HG03469 (cell line): ENCODE measurements at regions not wholly inside any gene's neighbourhood (a gene's known extent, or its start where the extent isn't known, plus 50 kb on each side); places are given as distances from the start of the nearest gene placed in this dataset.
A peak's percentile ranks its signal among the peaks of the same experiment; 100 is the strongest.

Source experiments
- ATAC-seq: cut with Tn5 transposase; IDR thresholded peaks from one replicate; pipeline ENCODE4 v1.9.1; 2021; ENCODE audit warnings: mild to moderate bottlenecking, moderate library complexity, moderate number of reproducible peaks; ENCODE audit not compliant: unreplicated experiment

DNA sequence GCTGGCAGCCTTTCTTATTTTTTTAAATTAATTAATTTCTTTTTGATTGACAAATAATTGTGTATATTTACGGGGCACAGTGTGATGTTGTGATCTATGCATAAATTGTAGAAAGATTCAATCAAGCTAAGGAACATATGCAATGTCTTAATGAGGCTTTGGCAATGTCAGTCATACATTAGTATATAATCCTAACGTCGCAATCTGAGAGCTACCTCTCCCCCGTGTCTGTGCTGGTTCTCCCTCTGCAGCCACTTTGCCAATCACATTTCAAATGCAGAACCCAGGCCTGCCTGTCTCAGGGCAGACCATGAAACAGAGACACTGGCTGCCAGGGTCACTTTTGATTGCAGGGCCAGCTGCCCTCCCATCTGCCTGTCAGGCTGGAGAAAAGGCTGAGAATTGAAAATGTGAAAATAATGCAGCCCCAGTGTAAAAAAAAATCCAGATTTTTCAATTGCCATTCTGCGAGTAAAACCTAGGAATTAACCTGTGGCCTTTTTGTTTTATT, 56.3 kb downstream of the SLC24A2 start:
- ATAC-seq, result no peak

DNA sequence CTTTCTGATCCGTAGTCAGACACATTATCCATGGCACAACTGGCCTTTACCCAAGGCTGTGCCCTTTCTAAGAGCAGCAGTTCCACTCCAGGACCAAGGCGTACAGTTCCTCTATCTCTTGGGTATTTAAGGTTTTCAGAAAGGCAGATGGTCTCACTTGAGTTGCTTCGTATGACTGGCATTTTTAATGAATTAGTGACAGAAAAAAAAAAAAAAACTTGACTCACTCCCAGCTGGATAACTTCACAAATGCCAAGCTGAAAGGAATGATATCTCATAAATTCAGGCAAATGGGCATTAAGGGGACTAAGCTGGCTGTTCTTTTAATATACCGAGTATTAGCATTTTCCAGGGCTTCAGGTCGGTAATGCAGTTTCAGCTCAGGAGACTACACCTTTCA, 60.7 kb downstream of the SLC24A2 start:
- ATAC-seq, result no peak

DNA sequence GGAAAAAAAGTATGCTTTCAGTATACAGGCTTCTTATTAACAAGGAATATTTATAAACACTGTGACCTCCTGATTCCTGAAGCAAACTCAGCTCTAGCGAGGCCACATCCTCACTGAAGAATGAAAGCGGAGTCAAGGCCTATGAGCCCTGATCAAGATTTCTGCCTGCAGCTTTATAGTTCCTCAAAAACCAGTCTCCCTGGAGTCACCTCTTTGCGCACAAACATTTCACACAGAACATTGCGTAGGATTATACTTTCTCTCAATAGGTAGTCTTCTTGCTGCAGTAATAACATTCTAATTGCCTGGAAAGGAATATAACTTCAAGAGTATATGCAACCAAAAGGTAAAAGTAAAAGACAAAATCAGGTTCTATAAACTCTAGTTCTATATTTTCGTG, 62.9 kb downstream of the SLC24A2 start:
- no peak for ATAC-seq

DNA sequence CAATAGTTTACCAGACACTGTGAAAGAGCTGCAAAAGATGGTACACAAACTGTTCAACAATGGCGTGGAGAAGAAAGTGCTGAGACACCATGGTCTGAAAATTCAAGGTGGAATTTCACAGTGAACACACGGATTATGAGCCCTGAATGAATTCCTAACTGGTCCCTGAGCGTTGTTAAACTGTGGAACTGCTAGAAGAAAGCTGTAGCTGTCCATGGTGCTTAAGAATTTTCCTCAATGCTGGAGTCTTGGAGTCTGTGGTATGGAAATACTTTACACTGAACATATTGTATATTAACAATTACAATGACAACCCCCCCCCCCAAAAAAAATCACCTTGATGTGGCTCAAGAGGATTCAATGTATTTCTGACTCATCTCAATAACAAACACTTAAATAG, 68.5 kb downstream of the SLC24A2 start:
- ATAC-seq, result no peak

DNA sequence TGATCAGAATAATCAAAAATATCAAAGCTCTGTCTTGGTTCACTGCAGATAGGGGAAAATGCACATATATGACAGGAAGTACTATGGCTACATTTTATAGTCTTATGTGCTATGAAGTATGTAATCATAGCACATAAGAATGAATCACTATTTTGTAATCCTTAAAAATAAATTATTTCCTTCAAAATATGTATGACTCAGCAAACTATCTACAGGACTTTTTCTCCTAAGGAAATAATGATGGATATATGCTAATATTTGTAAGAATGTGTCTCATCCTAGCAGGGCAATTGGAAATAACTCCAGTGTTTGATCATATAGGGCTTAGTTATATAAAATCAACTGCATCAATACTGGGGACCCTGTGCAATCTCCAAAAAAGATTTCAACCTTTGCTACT, 85.1 kb downstream of the SLC24A2 start:
- ATAC-seq, result no peak

DNA sequence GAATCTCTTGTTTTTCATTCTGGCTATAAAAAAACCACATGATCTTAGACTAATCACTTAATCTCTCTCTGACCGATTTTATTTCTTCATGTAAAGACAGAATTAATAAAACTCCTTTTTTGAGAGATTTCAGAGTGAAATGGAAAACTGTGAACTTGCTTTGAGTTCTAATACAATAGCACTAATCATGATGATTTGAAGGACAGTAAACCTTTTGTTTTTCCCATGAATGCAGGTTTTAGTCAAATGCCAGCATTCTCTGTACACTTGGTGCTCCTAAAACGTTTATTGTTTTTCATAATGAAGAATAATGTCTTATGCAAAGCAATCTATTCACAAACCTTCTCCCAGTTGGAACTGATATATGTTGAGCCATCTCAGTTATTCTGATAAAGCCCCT, 86.8 kb downstream of the SLC24A2 start:
- no peak for ATAC-seq

DNA sequence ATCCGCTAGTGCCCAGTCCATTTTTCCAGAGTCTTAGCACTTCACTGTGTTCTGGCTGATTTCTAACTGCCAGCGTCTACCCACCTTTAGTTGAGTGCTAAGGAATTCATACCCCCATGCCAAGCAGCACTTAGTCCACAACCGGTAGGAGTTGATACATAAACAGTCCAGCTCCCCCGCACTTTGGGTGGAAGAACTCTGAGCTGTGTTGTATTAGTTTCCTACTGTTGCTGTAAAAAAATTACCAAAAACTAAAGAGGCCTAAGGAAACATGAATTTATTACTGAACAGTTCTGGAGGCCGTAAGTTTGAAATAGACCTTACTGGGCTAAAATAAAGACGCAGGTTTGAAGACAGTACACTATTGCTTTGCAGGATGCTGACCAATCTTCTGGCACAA, 87.6 kb downstream of the SLC24A2 start:
- no peak for ATAC-seq

DNA sequence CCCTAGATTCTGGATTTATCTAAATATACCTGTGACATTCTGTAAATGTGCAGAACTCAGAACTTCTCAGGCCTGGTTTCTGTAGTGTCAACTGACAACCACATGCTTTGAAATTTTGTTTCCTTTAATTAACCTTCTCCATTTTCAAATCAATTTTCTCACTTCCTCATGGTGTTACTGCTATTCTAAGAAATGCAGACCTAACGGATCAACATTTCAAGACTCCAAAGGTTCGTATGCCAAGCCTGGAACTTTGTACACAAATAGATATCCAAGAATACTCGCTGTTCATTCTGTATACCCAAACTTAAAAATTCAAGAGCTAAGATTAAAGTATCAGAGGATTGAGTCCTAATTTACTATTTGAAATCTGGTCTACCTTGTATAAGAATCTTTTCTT, 88.1 kb downstream of the SLC24A2 start:
- ATAC-seq, result no peak

DNA sequence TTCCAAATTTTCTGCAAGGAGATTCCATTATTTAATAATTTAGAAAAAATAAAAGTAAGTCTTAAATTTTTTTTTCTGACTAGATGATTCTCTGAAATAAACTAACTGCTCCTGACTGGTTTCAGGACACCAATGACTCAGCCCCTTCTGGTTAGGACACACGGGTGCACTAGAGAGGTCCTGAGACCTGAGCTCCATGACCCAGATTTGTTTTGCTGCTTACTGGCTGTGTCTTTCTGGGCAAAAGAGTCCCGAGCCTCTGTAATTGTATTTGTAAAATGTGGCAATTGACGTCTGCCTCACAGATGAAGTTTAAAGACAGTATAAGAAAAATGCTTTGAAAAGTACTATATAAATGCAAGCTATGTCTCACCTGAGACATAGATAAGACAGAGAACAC, 89.1 kb downstream of the SLC24A2 start:
- ATAC-seq, result no peak

DNA sequence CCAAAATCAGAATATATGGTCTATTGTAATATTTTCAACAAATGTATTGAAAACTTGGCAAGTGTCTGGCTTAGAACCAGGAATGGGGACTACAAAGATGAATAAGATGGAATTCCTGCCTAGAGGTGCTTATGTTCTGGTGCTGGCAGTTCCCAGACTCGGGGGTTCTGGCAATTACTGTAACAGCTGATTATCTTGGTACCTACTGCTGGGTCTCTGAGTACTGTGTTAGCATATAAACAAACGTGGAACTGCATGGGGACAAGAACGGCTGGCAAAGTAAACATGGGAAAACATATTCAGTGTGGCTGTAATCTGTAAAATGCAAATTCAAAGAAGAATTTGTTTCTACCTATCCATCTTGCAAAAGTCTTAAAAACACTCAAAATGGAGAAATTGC, 89.9 kb downstream of the SLC24A2 start:
- ATAC-seq, result no peak

DNA sequence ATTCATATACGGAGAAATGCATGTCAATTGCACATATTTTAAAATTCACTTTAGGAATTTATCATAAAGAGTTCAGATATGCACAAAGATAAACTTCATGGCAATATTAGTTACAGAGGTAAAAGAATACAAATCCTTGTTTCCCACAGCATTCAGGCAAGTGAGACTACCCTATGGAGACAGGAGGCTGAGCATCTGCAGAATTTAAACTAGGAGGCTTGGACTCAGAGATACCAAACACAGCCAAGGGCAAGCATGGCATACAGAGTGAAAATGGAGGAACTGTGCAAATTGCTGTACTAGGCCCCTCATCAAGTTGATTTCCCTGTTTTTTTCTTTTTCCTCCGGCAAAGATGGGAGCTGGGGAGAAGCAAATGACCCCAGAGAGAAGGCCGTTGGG, 94.2 kb downstream of the SLC24A2 start:
- ATAC-seq, result no peak

DNA sequence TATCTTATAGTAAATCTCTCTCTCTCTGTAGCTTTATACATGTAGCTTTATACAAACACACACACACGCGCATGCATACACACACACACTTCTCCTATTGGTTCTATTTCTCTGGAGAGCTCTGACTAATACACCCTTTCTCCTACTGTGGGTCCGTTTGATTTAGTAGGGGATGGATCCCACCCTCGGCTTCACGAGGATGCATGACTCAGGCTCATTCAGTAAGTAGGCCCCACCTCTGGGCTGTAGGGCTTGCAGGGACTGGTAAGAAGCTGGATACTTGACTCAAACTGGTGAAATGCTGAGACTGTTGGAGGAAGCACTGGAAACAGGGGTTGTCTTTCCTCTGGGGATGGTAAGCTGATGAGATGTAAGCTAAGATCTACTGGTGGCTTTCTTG, 98.7 kb downstream of the SLC24A2 start:
- ATAC-seq, result no peak

DNA sequence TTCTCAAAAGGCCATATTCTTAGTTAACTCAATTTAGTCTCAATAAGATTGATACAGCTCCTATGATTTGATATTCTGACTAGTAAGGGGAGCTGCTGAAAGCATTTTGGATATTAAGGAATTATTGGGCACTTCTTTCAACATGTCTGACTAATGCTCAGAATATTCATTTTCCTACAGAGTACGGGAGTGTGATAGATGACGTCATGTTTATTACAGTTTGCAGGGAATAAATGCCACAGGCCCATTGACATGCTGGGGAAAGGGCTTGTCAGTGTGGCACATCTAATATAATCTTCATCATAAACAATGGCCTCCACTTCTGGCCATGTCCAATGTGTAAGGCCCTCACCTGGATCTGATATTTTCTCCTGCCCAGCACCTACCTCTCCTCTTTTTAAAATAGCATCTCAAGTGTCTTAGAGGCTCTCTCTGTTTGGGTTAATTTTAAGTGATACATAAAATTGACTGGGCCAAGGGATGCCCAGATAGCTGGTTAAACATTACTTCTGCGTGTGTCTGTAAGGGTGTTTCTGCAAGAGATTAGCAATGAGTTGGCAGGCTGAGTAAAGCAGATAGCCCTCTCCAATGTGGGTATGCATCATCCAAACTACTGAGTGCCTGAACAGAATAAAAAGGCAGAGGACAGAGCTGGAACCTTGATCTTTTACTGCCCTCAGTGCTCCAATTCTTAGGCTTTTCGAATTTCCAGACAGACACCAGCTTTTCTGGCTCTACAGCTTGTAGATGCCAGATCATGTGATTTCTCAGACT, 99.3 kb downstream of the SLC24A2 start:
- ATAC-seq, result no peak

DNA sequence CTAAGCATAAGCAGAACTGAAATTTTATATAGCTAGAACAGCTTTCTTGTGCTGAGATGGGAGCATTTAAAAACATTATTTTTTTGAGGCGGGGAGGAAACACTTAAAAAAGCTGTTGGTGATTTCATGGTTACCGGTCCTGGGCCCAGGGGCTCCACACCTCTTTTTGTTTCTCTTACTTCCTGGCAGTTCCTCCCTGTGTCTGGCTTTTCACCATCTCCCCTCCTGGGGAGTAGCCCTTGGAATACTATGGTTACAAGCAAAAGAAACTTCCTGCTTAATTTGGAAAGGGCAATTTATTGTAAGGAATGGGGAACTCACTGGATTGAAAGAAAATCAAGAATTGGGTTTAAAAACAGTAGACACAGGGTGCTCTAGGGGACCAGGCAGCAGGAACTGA, 105.1 kb downstream of the SLC24A2 start:
- no peak for ATAC-seq

DNA sequence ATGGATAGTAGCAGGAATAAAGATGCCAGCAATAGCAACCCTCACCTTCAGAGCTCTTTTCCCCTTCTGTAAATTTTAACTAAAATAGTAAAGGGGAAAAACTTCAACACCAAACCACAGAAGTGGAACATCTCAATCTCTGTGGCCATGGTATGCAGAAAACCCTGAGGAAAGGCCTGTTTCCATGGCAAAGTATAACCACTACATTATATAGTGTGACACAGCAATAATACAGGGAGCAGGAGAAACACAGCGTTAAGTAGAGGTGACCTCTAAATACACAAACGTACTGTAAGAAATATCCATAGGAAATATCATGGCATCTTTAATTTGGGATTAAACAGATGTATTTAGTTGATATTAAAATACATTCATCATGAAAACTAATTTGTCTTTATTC, 106.4 kb downstream of the SLC24A2 start:
- ATAC-seq, result no peak

DNA sequence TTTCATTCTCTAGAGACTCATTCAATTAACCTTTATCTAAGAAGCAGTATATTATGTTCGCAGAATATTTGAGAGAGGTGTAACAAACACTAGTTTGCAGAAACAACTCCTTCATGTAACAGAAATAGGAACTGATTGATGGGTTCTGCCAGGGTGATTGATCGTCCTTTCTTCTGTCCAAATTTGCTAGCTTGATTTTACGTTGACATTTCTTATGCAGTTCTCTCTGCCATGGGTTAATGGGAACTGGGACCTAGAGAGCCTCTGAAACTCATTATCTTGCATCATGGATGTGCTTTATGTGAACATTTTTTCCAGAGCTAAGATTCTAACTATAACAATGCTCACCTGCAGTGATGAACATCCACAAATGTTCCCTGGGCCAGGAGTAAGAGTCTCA, 107.0 kb downstream of the SLC24A2 start:
- ATAC-seq, result no peak

DNA sequence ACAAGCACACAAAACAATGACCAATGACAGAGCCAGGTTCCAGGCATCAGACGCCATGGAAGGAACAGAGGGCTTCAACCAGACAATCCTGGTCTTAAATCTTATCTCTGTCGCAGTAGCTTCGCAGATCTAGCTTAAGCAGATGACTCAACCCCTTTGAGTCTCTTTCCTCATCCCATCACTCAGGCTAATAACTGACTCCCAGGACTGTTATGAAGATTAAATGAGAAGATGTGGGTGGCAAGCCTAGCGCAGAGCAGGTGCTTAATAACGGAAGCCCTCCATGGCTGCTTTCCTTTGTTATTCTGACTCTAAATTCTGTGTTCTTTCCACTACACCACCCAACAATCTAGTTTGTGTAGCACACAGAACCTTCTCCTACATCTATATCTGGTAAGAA, 110.9 kb downstream of the SLC24A2 start:
- ATAC-seq, result no peak

DNA sequence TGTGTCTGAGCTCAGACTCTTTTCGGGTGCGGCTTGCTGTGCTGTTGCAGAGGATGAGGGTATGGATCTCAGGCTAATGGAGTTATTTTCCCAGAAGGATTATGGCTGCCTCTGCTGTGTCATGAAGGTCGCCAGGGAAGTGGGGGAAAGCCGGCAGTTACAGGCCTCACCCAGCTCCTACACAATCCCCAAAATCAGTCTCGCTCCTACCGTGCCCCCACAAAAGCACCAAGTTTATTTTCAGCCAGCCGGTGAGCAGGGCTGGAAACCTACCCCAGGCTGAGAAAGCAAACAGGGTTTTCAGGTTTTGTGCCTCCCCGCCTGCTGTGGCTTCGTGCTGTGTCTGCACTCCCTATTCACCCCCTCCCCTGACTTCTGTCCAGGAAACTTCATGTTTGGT, 113.3 kb downstream of the SLC24A2 start:
- no peak for ATAC-seq

DNA sequence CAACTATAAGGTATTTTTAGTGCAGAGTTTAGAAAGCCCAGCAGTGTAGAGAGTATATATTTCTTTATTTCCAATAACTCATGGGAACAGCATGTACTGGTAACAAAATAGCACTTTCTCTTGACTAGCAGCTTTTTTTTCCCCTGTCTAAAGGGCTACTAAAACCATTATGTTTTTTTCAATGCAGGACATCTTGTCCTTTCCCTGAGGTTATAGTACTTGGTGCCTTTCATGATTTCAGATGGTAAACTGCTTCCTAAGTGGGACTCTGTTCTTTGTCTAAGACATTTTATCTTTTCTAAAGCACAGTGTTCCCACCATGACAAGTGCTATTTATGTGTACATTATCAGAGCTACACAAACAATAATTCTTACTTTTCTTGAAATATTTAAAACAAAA, 122.3 kb downstream of the SLC24A2 start:
- no peak for ATAC-seq

DNA sequence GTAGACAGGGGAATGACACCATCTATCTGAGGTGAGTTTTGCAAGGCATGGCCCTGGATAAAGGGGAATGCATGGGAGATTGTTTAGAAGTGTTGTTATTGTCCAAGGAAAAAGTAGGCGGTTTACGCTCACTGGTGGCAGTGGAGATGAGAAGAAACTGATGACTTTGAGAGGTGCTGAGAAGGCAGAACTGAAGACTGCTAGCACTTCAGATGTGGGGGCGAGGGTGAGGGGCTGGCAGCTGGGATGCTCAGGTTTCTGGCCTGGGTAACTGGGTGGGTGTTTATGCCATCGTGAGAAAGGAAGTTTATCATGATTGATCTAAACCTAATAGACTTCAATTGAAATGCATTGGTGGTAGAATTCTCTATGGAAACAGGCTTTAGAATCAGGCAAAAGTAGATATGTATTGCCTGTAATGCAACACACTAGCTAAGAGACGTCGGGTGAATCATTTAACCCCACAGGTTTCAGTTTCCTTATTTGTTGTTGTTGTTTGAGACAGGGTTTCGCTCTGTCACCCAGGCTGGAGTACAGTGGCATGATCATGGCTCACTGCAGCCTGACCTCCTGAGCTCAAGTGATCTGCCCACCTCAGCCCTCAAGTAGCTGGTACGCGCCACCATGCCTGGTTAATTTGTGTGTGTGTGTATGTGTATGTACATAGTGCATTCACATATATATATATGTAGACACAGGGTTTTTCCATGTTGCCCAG, 123.5 kb downstream of the SLC24A2 start:
- ATAC-seq, result peak; percentile 99

DNA sequence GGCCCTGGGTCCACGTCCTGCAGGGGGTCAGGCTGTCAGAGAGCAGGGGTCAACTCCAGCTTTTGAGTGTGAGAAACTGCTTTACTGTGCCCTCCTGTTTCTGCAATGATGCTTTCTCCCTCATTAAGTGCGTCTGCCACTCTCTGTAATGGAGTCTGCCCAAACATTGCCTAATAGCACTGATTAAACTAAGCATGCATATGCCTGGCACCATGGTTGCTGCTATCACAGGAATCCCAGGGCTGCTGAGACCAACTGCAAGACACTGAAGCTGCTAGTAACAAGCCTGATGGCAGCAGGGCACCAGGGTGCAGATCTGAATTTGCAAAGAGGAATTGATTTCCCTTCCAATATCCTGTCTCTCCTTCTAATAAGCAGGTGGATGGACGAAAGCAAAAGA, 125.3 kb downstream of the SLC24A2 start:
- no peak for ATAC-seq

DNA sequence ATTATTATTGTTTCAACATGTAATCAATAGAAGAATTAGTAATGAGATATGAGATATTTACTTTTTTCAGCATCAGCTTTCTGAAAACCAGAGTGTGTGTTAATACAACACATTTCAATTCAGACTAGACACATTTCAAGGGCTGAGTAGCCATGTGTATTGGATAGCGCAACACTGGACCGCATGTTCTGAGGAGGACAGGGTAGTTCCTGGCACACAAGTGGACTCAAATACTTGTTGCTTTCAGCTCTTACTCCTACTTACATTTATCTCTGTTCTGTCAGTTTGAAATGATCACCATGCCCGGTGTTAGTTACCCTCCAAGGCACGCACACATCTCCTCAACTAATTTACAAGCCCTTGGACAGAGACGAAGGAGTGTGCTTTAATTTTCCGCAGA, 126.6 kb downstream of the SLC24A2 start:
- ATAC-seq, result no peak
